OCI-LY7 (cell line): ENCODE measurements at regions not wholly inside any gene's neighbourhood (a gene's known extent, or its start where the extent isn't known, plus 50 kb on each side); places are given as distances from the start of the nearest gene placed in this dataset.

Experiments
- EZH2phosphoT487 ChIP-seq: fragments of 200-600 bp; sonication (generic); IDR thresholded peaks from 2 replicates; pipeline ENCODE4 v1.6.1; 2018; ENCODE audit warnings: low read depth, borderline replicate concordance, mild to moderate bottlenecking, mixed run types, antibody characterized with exemption, low read length, moderate library complexity, mixed read lengths
- TF ChIP-seq, protein P1 (sequence below): fragments of 200-600 bp; sonication (generic); conservative IDR thresholded peaks from 2 replicates; pipeline ENCODE4 v1.5.1; 2014; ENCODE audit warnings: mild to moderate bottlenecking, antibody characterized with exemption, low read length, moderate library complexity, mixed read lengths

DNA sequence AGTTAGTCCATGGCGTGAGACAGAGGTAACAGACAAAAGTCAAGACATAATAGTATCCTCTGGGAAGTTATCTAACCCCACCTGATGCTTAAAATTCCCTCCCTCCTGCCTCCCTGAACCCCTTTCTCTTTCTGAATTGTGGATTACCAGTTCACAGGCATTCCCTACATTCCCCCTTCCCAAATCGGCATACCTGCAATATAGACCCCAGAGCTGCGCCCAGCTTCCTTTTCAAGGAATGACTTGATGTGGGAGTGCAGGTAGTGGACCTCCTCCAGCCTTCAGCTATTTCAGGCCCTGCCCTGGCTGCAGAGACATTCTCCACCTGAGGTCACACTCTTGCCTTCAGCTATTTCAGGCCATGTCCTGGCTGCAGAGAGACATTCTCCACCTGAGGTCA, 111.1 kb upstream of the KLF7 start:
- TF ChIP-seq, protein P1, sequence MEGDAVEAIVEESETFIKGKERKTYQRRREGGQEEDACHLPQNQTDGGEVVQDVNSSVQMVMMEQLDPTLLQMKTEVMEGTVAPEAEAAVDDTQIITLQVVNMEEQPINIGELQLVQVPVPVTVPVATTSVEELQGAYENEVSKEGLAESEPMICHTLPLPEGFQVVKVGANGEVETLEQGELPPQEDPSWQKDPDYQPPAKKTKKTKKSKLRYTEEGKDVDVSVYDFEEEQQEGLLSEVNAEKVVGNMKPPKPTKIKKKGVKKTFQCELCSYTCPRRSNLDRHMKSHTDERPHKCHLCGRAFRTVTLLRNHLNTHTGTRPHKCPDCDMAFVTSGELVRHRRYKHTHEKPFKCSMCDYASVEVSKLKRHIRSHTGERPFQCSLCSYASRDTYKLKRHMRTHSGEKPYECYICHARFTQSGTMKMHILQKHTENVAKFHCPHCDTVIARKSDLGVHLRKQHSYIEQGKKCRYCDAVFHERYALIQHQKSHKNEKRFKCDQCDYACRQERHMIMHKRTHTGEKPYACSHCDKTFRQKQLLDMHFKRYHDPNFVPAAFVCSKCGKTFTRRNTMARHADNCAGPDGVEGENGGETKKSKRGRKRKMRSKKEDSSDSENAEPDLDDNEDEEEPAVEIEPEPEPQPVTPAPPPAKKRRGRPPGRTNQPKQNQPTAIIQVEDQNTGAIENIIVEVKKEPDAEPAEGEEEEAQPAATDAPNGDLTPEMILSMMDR = no peak
- no peak for TF ChIP-seq EZH2phosphoT487
